H1 (cell line): ENCODE measurements at regions not wholly inside any gene's neighbourhood (a gene's known extent, or its start where the extent isn't known, plus 50 kb on each side); places are given as distances from the start of the nearest gene placed in this dataset.

ENCODE experiments used
- CTCF ChIA-PET: fragments of 300-600 bp; sonication (Branson Sonifier 250); formaldehyde crosslinking; loops from one replicate; lab custom pipeline; 2021; ENCODE audit not compliant: partially characterized antibody; lab: Charles Lee
- POLR2A ChIA-PET: fragments of 300-600 bp; sonication (Branson Sonifier 250); formaldehyde crosslinking; loops from one replicate; lab custom pipeline; 2021; ENCODE audit warnings: inconsistent platforms; ENCODE audit not compliant: partially characterized antibody; lab: Charles Lee
- DNase-seq, 2 experiments: peaks; one replicate each; pipeline versions ENCODE4 v3.0.0 to v3.0.0-alpha.2; 2010 to 2022; ENCODE audit warnings: low spot score in 2 of 2, low read depth in 1 of 2, mixed read lengths in 1 of 2
- FAIRE-seq: peaks from 2 replicates; lab custom pipeline; 2011; peaks lifted over from hg19 to GRCh38; lab: Jason Lieb, UNC
- H2AFZ ChIP-seq: 2 replicates; pipeline ENCODE4 v1.8.1; 2012; ENCODE audit warnings: low read length, inconsistent platforms
- H2AK5ac ChIP-seq: 2 replicates; pipeline ENCODE4 v1.6.1; 2013; ENCODE audit warnings: low read depth, low read length
- H2BK120ac ChIP-seq: replicated peaks from 2 replicates; pipeline ENCODE3; 2013; ENCODE audit warnings: low read depth, low read length, inconsistent platforms
- H2BK12ac ChIP-seq: 2 replicates; pipeline ENCODE4 v1.6.1; 2013; ENCODE audit warnings: low read depth, low read length
- H2BK15ac ChIP-seq: 2 replicates; pipeline ENCODE4 v1.6.1; 2013; ENCODE audit warnings: low read length
- H2BK20ac ChIP-seq: 2 replicates; pipeline ENCODE4 v1.6.1; 2013; ENCODE audit warnings: low read length
- H2BK5ac ChIP-seq: 2 replicates; pipeline ENCODE4 v1.6.1; 2013; ENCODE audit warnings: low read depth, low read length
- H3K14ac ChIP-seq: 2 replicates; pipeline ENCODE4 v1.6.1; 2013; ENCODE audit warnings: inconsistent platforms; ENCODE audit not compliant: insufficient read length
- H3K18ac ChIP-seq: 2 replicates; pipeline ENCODE4 v1.6.1; 2013; ENCODE audit warnings: low read length; ENCODE audit errors: extremely low read depth
- H3K23ac ChIP-seq: 2 replicates; pipeline ENCODE4 v1.6.1; 2013; ENCODE audit warnings: inconsistent platforms; ENCODE audit not compliant: insufficient read length
- H3K23me2 ChIP-seq: 2 replicates; pipeline ENCODE4 v1.6.1; 2013; ENCODE audit warnings: low read depth, low read length
- H3K27ac ChIP-seq: 2 replicates; pipeline ENCODE4 v1.6.1; 2011; ENCODE audit warnings: low read depth, low read length, inconsistent platforms
- H3K27me3 ChIP-seq, 4 experiments: replicated peaks in 1 of 4; 1 replicate in 1 of 4; 2 replicates in 3 of 4; pipeline versions ENCODE4 v1.6.1 to v1.8.1; 2011 to 2013; ENCODE audit warnings: low read length in 3 of 4, mild to moderate bottlenecking in 3 of 4, inconsistent platforms in 2 of 4, mixed read lengths in 2 of 4, moderate library complexity in 1 of 4; ENCODE audit not compliant: control insufficient read depth in 3 of 4, insufficient read depth in 3 of 4; ENCODE audit errors: extremely low read depth in 1 of 4
- H3K36me3 ChIP-seq, 4 experiments: 2 replicates each; pipeline versions ENCODE4 v1.6.1 to v1.8.1; 2011 to 2013; ENCODE audit warnings: mild to moderate bottlenecking in 4 of 4, low read length in 3 of 4, moderate library complexity in 2 of 4, control low read depth in 1 of 4, inconsistent platforms in 1 of 4; ENCODE audit not compliant: insufficient read depth in 4 of 4, control insufficient read depth in 2 of 4
- H3K4ac ChIP-seq: replicated peaks from 2 replicates; pipeline ENCODE3; 2013; ENCODE audit warnings: low read length, low read depth, mixed read lengths, inconsistent platforms; ENCODE audit not compliant: insufficient read length
- H3K4me1 ChIP-seq, 4 experiments: replicated peaks in 1 of 4; 1 replicate in 1 of 4; 2 replicates in 3 of 4; pipeline versions ENCODE4 v1.6.1 to v1.8.1; 2011 to 2013; ENCODE audit warnings: low read length in 3 of 4, inconsistent platforms in 2 of 4, mixed read lengths in 1 of 4; ENCODE audit not compliant: insufficient read depth in 4 of 4, control insufficient read depth in 3 of 4
- H3K4me2 ChIP-seq, 2 experiments: 2 replicates each; pipeline versions ENCODE4 v1.6.1 to v1.8.1; 2011 to 2013; ENCODE audit warnings: low read depth in 2 of 2, low read length in 2 of 2, control low read depth in 1 of 2, inconsistent platforms in 1 of 2, mild to moderate bottlenecking in 1 of 2; ENCODE audit not compliant: insufficient read depth in 1 of 2
- H3K4me3 ChIP-seq, 4 experiments: fragments of 200-600, 300-600 bp in 1 of 4; sonication (generic), shearing (Covaris generic), sonication (Bioruptor Twin) in 1 of 4; 2 replicates each; pipeline versions ENCODE4 v1.5.1 to v1.8.1; 2011 to 2016; ENCODE audit warnings: low read length in 4 of 4, low read depth in 3 of 4, control low read depth in 2 of 4, inconsistent platforms in 2 of 4, mild to moderate bottlenecking in 2 of 4, mixed read lengths in 1 of 4, moderate library complexity in 1 of 4; ENCODE audit not compliant: insufficient read depth in 2 of 4; ENCODE audit errors: extremely low read depth in 1 of 4
- H3K56ac ChIP-seq: replicated peaks from 2 replicates; pipeline ENCODE3; 2013; ENCODE audit warnings: low read depth, mild to moderate bottlenecking, mixed read lengths, low read length, inconsistent platforms; ENCODE audit not compliant: insufficient read length
- H3K79me1 ChIP-seq: 2 replicates; pipeline ENCODE4 v1.6.1; 2013; ENCODE audit warnings: low read depth, low read length, control low read depth
- H3K79me2 ChIP-seq, 2 experiments: 2 replicates each; pipeline versions ENCODE4 v1.6.1 to v1.8.1; 2012 to 2013; ENCODE audit warnings: low read length in 2 of 2, mild to moderate bottlenecking in 2 of 2, inconsistent platforms in 1 of 2; ENCODE audit not compliant: insufficient read depth in 2 of 2, control insufficient read depth in 1 of 2
- H3K9ac ChIP-seq, 4 experiments: replicated peaks in 1 of 4; 1 replicate in 1 of 4; 2 replicates in 3 of 4; pipeline versions ENCODE4 v1.6.1 to v1.8.1; 2011 to 2013; ENCODE audit warnings: low read depth in 3 of 4, low read length in 3 of 4, control low read depth in 2 of 4, mild to moderate bottlenecking in 2 of 4, moderate library complexity in 2 of 4, inconsistent platforms in 1 of 4; ENCODE audit errors: extremely low read depth in 1 of 4
- H3K9me3 ChIP-seq, 2 experiments: 2 replicates each; pipeline versions ENCODE4 v1.6.1 to v1.8.1; 2012 to 2013; ENCODE audit warnings: mild to moderate bottlenecking in 2 of 2, moderate library complexity in 2 of 2, control low read depth in 1 of 2, inconsistent platforms in 1 of 2, low read depth in 1 of 2, low read length in 1 of 2, mixed read lengths in 1 of 2; ENCODE audit not compliant: insufficient read depth in 2 of 2
- H4K20me1 ChIP-seq, 2 experiments: replicated peaks in 1 of 2; 2 replicates each; pipeline versions ENCODE3 to v1.8.1; 2011 to 2013; ENCODE audit warnings: inconsistent platforms in 2 of 2, low read length in 2 of 2, mild to moderate bottlenecking in 1 of 2; ENCODE audit not compliant: insufficient read depth in 2 of 2, control insufficient read depth in 1 of 2
- H4K5ac ChIP-seq: 2 replicates; pipeline ENCODE4 v1.6.1; 2013; ENCODE audit warnings: low read length, low read depth, mixed read lengths, inconsistent platforms; ENCODE audit not compliant: insufficient read length
- H4K8ac ChIP-seq: 2 replicates; pipeline ENCODE4 v1.8.0; 2013; ENCODE audit warnings: mild to moderate bottlenecking, moderate library complexity, low read length, inconsistent platforms; ENCODE audit not compliant: insufficient read depth; ENCODE audit errors: extremely low read depth
- H4K91ac ChIP-seq: replicated peaks from 2 replicates; pipeline ENCODE3; 2013; ENCODE audit warnings: low read length, mixed read lengths, inconsistent platforms; ENCODE audit not compliant: insufficient read length
- EP300 ChIP-seq, 2 experiments: IDR thresholded peaks; 1 replicate in 1 of 2; 2 replicates in 1 of 2; pipeline ENCODE4 v1.6.1; 2011 to 2012; ENCODE audit warnings: low read depth in 2 of 2, low read length in 2 of 2, mild to moderate bottlenecking in 2 of 2, borderline replicate concordance in 1 of 2, inconsistent platforms in 1 of 2, moderate library complexity in 1 of 2
- SIN3A ChIP-seq, 2 experiments: IDR thresholded peaks in 1 of 2; conservative IDR thresholded peaks in 1 of 2; 2 replicates each; pipeline ENCODE4 v1.6.1; 2011 to 2012; ENCODE audit warnings: low read length in 2 of 2, improper control_type of control experiment in 1 of 2, low read depth in 1 of 2, mild to moderate bottlenecking in 1 of 2
- SP4 ChIP-seq: IDR thresholded peaks from 2 replicates; pipeline ENCODE4 v1.6.1; 2012; ENCODE audit warnings: low read length, inconsistent platforms
- TAF1 ChIP-seq: IDR thresholded peaks from 2 replicates; pipeline ENCODE4 v1.6.1; 2011; ENCODE audit warnings: mild to moderate bottlenecking, low read depth, low read length

DNA sequence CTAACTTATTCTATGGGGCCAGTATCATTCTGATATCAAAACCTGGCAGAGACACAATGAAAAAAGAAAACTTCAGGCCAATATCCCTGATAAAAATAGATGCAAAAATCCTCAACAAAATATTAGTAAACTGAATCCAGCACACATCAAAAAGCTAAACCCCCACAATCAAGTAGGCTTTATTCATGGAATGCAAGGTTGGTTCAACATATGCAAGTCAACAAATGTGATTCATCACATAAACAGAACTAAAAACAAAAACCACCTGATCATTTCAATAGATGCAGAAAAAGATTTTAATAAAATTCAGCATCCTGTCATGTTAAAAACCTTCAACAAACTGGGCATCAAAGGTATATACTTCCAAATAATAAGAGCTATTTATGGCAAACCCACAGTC is 133.9 kb upstream of the SSTR4 start:
- H3K79me2 ChIP-seq: no peaks in the 10 kb centered on the region
- no peak overlapping the region for H3K56ac ChIP-seq
- H4K91ac ChIP-seq: no peak overlapping the region
- H3K79me1 ChIP-seq: no peaks in the 10 kb centered on the region
- H2BK12ac ChIP-seq: no peak overlapping the region
- H3K4me2 ChIP-seq: no peak overlapping the region
- H3K23ac ChIP-seq: no peak overlapping the region
- ChIA-PET POLR2A (no interaction called here), CTCF (interaction anchor here (1.1 to 1.3 kb wide), 2 partner anchors 14 to 49 kb away, joined by 3 read pairs; no protein-coding TSS in a partner anchor)
- no peak overlapping the region for H2AK5ac ChIP-seq
- no peaks in the 10 kb centered on the region for H3K27me3 ChIP-seq
- H3K36me3 ChIP-seq: no peaks in the 10 kb centered on the region
- no peak overlapping the region for H3K27ac ChIP-seq
- H3K14ac ChIP-seq: no peak overlapping the region
- H4K5ac ChIP-seq: no peak overlapping the region
- no peak overlapping the region for H2BK120ac ChIP-seq
- no peak overlapping the region for H2BK20ac ChIP-seq
- H4K20me1 ChIP-seq: no peaks in the 10 kb centered on the region
- no peak for TF ChIP-seq SP4
- TF ChIP-seq TAF1: no peak
- no peak for TF ChIP-seq EP300 (IDR thresholded peaks at IDR 0.05; ENCODE audit: borderline replicate concordance in 1 of 2, low read depth in 2 of 2, low read length in 2 of 2)
- no peak for TF ChIP-seq SIN3A (conservative IDR thresholded peaks at IDR 0.05 in 1 of 2, IDR thresholded peaks at IDR 0.05 in 1 of 2; ENCODE audit: low read depth in 1 of 2, low read length in 2 of 2)
- no peak overlapping the region for H2AFZ ChIP-seq
- FAIRE-seq (no peak), DNase-seq (no peak)
- H3K18ac ChIP-seq: no peak overlapping the region
- H3K4ac ChIP-seq: no peak overlapping the region
- H3K4me1 ChIP-seq: no peaks in the 10 kb centered on the region
- H3K9ac ChIP-seq: no peak overlapping the region
- no peak overlapping the region for H2BK15ac ChIP-seq
- no peak overlapping the region for H4K8ac ChIP-seq
- H3K4me3 ChIP-seq: no peak overlapping the region
- H3K23me2 ChIP-seq: no peaks in the 10 kb centered on the region
- no peaks in the 10 kb centered on the region for H3K9me3 ChIP-seq
- H2BK5ac ChIP-seq: no peak overlapping the region
